CD14-positive monocyte (primary cell): ENCODE measurements at regions not wholly inside any gene's neighbourhood (a gene's known extent, or its start where the extent isn't known, plus 50 kb on each side); places are given as distances from the start of the nearest gene placed in this dataset.

ENCODE experiments used
- DNase-seq, 3 donors: peaks; one replicate each; pipeline ENCODE4 v3.0.0-alpha.2; 2011 to 2022
- H2AFZ ChIP-seq: 2 replicates; pipeline ENCODE4 v1.6.0; 2012; ENCODE audit warnings: mild to moderate bottlenecking, low read depth, low read length, inconsistent platforms; ENCODE audit not compliant: insufficient read depth, poor library complexity, severe bottlenecking
- H3K27ac ChIP-seq, 2 donors: 1 replicate in 1 of 2; 2 replicates in 1 of 2; pipeline ENCODE4 v1.5.1; 2012 to 2013; ENCODE audit warnings: low read length in 2 of 2, control low read depth in 1 of 2, inconsistent platforms in 1 of 2, low read depth in 1 of 2, mild to moderate bottlenecking in 1 of 2
- H3K27me3 ChIP-seq, 2 donors: one replicate each; pipeline versions ENCODE4 v1.6.0 to v1.6.1; 2011 to 2013; ENCODE audit warnings: low read length in 2 of 2; ENCODE audit not compliant: control insufficient read depth in 2 of 2, insufficient read depth in 2 of 2
- H3K36me3 ChIP-seq, 2 donors: replicated peaks in 1 of 2; 1 replicate in 1 of 2; 2 replicates in 1 of 2; pipeline versions ENCODE4 v1.5.1 to v1.6.1; 2012 to 2013; ENCODE audit warnings: low read length in 2 of 2, control low read depth in 1 of 2, inconsistent platforms in 1 of 2, mild to moderate bottlenecking in 1 of 2; ENCODE audit not compliant: insufficient read depth in 2 of 2, control insufficient read depth in 1 of 2
- H3K4me1 ChIP-seq, 2 donors: 1 replicate in 1 of 2; 2 replicates in 1 of 2; pipeline versions ENCODE4 v1.5.1 to v1.6.1; 2012 to 2013; ENCODE audit warnings: low read length in 2 of 2, control low read depth in 1 of 2, inconsistent platforms in 1 of 2, mild to moderate bottlenecking in 1 of 2, moderate library complexity in 1 of 2; ENCODE audit not compliant: insufficient read depth in 2 of 2, control insufficient read depth in 1 of 2
- H3K4me2 ChIP-seq: replicated peaks from 2 replicates; pipeline ENCODE3; 2012; ENCODE audit warnings: low read length, moderate library complexity, mild to moderate bottlenecking; ENCODE audit not compliant: poor library complexity, severe bottlenecking; ENCODE audit errors: extremely low read depth
- H3K4me3 ChIP-seq, 3 experiments: fragments of 200-600 bp in 1 of 3; sonication (generic) in 1 of 3; replicated peaks in 1 of 3; 1 replicate in 2 of 3; 2 replicates in 1 of 3; pipeline ENCODE4 v1.5.1; 2011 to 2013; ENCODE audit warnings: low read length in 3 of 3, mild to moderate bottlenecking in 3 of 3, control low read depth in 2 of 3, low read depth in 2 of 3, inconsistent platforms in 1 of 3, moderate library complexity in 1 of 3
- H3K79me2 ChIP-seq: 2 replicates; pipeline ENCODE4 v1.6.0; 2012; ENCODE audit warnings: mild to moderate bottlenecking, control low read depth, inconsistent platforms, low read length, moderate library complexity; ENCODE audit not compliant: insufficient read depth
- H3K9ac ChIP-seq: 2 replicates; pipeline ENCODE4 v1.6.0; 2017; ENCODE audit warnings: low read length, mild to moderate bottlenecking; ENCODE audit not compliant: insufficient read depth, poor library complexity, severe bottlenecking
- H3K9me3 ChIP-seq, 2 donors: replicated peaks in 1 of 2; 1 replicate in 1 of 2; 2 replicates in 1 of 2; pipeline versions ENCODE4 v1.5.1 to v1.6.1; 2012 to 2013; ENCODE audit warnings: low read length in 2 of 2, control low read depth in 1 of 2; ENCODE audit not compliant: control insufficient read depth in 1 of 2, insufficient read depth in 1 of 2
- H4K20me1 ChIP-seq: 2 replicates; pipeline ENCODE4 v1.6.0; 2012; ENCODE audit warnings: mild to moderate bottlenecking, low read length, control low read depth, moderate library complexity; ENCODE audit not compliant: insufficient read depth
- H3K27ac Mint-ChIP-seq, 7 donors: one replicate each; pipeline ENCODE4 v1.8.0; 2020; ENCODE audit warnings: mild to moderate bottlenecking in 7 of 7, mixed read lengths in 7 of 7, moderate library complexity in 6 of 7, inconsistent platforms in 2 of 7
- H3K27me3 Mint-ChIP-seq, 3 donors: one replicate each; pipeline ENCODE4 v1.8.0; 2021 to 2022; ENCODE audit warnings: low read depth in 3 of 3, mild to moderate bottlenecking in 3 of 3, mixed read lengths in 3 of 3, moderate library complexity in 3 of 3, inconsistent platforms in 1 of 3
- H3K36me3 Mint-ChIP-seq, 2 donors: one replicate each; pipeline ENCODE4 v1.8.0; 2020; ENCODE audit warnings: mixed read lengths in 2 of 2, inconsistent platforms in 1 of 2, mild to moderate bottlenecking in 1 of 2
- H3K4me1 Mint-ChIP-seq: one replicate; pipeline ENCODE4 v1.8.0; 2020; ENCODE audit warnings: mild to moderate bottlenecking, mixed read lengths
- H3K4me3 Mint-ChIP-seq, 2 donors: one replicate each; pipeline ENCODE4 v1.8.0; 2020; ENCODE audit warnings: mild to moderate bottlenecking in 2 of 2, mixed read lengths in 2 of 2, moderate library complexity in 1 of 2
- H3K9me3 Mint-ChIP-seq, 7 donors: one replicate each; pipeline ENCODE4 v1.8.0; 2020 to 2022; ENCODE audit warnings: mixed read lengths in 7 of 7, mild to moderate bottlenecking in 6 of 7, moderate library complexity in 6 of 7, inconsistent platforms in 2 of 7
- CTCF ChIP-seq: fragments of 200-600 bp; IDR thresholded peaks from one replicate; pipeline ENCODE4 v1.8.0; 2022; ENCODE audit warnings: antibody characterized with exemption, mild to moderate bottlenecking
- WGBS: methylation state at CpG from one replicate; pipeline ENCODE4 v1.1.5; 2013; ENCODE audit warnings: missing lambda C conversion rate; ENCODE audit not compliant: insufficient coverage; 5-methylcytosine and 5-hydroxymethylcytosine counted together
- intact Hi-C, 2 donors: fragments of 100-400 bp; cut with micrococcal nuclease; formaldehyde crosslinking; loops; one replicate each; pipeline versions ENCODE4 v1.15.0 to v1.15.1; 2023

- DNase-seq: no peak
- peaks cover 22 to 26% of the 10 kb centered on the region in 2 donors for H3K4me1 ChIP-seq
- H3K36me3 ChIP-seq: no peaks in the 10 kb centered on the region
- no peak for TF ChIP-seq CTCF
- no peak overlapping the region for H3K4me3 ChIP-seq
- Mint-ChIP-seq H3K27me3 (peaks cover 0 to 1% (median 0%) of the 10 kb centered on the region in 3 donors), H3K4me1 (peaks cover 54% of the 10 kb centered on the region), H3K9me3 (peaks cover 0 to 2% (median 0%) of the 10 kb centered on the region in 7 donors), H3K27ac (peak overlapping the region in 1 of 7 donors; percentile 4), H3K36me3 (no peaks in the 10 kb centered on the region), H3K4me3 (no peak overlapping the region)
- peak overlapping the region in 1 of 2 donors; percentile 44 for H3K27ac ChIP-seq
- no peaks in the 10 kb centered on the region for H3K79me2 ChIP-seq
- H3K9ac ChIP-seq: no peak overlapping the region
- intact Hi-C loops: no loop called here
- no peaks in the 10 kb centered on the region for H3K27me3 ChIP-seq
- no peaks in the 10 kb centered on the region for H4K20me1 ChIP-seq
- 61% methylated on average over 2 of the region's 8 CpGs for WGBS
- H3K4me2 ChIP-seq: no peak overlapping the region
- no peaks in the 10 kb centered on the region for H3K9me3 ChIP-seq
- no peak overlapping the region for H2AFZ ChIP-seq
These were observed 115.9 kb upstream of the TEX13D start for GRCh38 chrX:124216396-124217115.

GRCh38 chrX:124217304-124218251 lies 114.9 kb upstream of the TEX13D start:
- H3K9ac ChIP-seq: no peak overlapping the region
- H3K4me2 ChIP-seq: peak overlapping the region; percentile 28

More at GRCh38 chrX:124217304-124218251, 114.9 kb upstream of the TEX13D start:
- H3K27ac Mint-ChIP-seq: peak overlapping the region in 4 of 7 donors; percentile 38 to 68 (median 44)
- no peaks in the 10 kb centered on the region for H3K9me3 ChIP-seq
- H3K4me1 ChIP-seq: peaks cover 19 to 25% of the 10 kb centered on the region in 2 donors
- no peaks in the 10 kb centered on the region for H3K36me3 Mint-ChIP-seq
- H3K27ac ChIP-seq: peak overlapping the region; percentile 20 to 44
- 0% methylated on average over 1 of the region's 10 CpGs for WGBS
- DNase-seq: no peak
- H3K4me1 Mint-ChIP-seq: peaks cover 51% of the 10 kb centered on the region
- H4K20me1 ChIP-seq: no peaks in the 10 kb centered on the region
- H3K36me3 ChIP-seq: no peaks in the 10 kb centered on the region
- H3K27me3 Mint-ChIP-seq: peaks cover 0 to 1% (median 0%) of the 10 kb centered on the region in 3 donors
- H2AFZ ChIP-seq: peak overlapping the region; percentile 36
- H3K4me3 Mint-ChIP-seq: peak overlapping the region in 1 of 2 donors; percentile 57
- TF ChIP-seq CTCF: no peak
- H3K27me3 ChIP-seq: no peaks in the 10 kb centered on the region
- H3K9me3 Mint-ChIP-seq: peaks cover 0 to 2% (median 0%) of the 10 kb centered on the region in 7 donors
- H3K4me3 ChIP-seq: peak overlapping the region in 1 of 3 experiments; percentile 7
- intact Hi-C loops: no loop called here
- H3K79me2 ChIP-seq: no peaks in the 10 kb centered on the region
